B cell (primary cell): ENCODE measurements at regions not wholly inside any gene's neighbourhood (a gene's known extent, or its start where the extent isn't known, plus 50 kb on each side); places are given as distances from the start of the nearest gene placed in this dataset.

Experiments
- ATAC-seq: fragments of 200-7000 bp; cut with Tn5 transposase; one replicate; pipeline ENCODE4 v1.10.0; 2021; ENCODE audit warnings: low read depth, mild to moderate bottlenecking, moderate number of reproducible peaks, moderate library complexity
- CTCF ChIA-PET: fragments of 350-600 bp; sonication (Branson Sonifier 250); formaldehyde crosslinking; loops from one replicate; lab custom pipeline; 2021; ENCODE audit warnings: antibody characterized with exemption, inconsistent platforms; lab: Charles Lee
- POLR2A ChIA-PET: fragments of 350-600 bp; sonication (Branson Sonifier 250); formaldehyde crosslinking; loops from one replicate; lab custom pipeline; 2021; ENCODE audit warnings: antibody characterized with exemption; lab: Charles Lee
- DNase-seq: peaks from one replicate; pipeline ENCODE4 v3.0.0; 2013
- H2AFZ ChIP-seq: 2 replicates; pipeline ENCODE4 v1.6.1; 2012; ENCODE audit warnings: mild to moderate bottlenecking, low read depth, low read length; ENCODE audit not compliant: insufficient read depth, poor library complexity, severe bottlenecking
- H3K27ac ChIP-seq, 2 donors: 1 replicate in 1 of 2; 2 replicates in 1 of 2; pipeline ENCODE4 v1.5.1; 2012 to 2013; ENCODE audit warnings: low read length in 2 of 2, mild to moderate bottlenecking in 2 of 2, moderate library complexity in 1 of 2
- H3K27me3 ChIP-seq, 4 experiments: fragments of 200-600 bp in 1 of 4; sonication (generic) in 1 of 4; replicated peaks in 1 of 4; 1 replicate in 2 of 4; 2 replicates in 2 of 4; pipeline versions ENCODE4 v1.6.1 to v1.7.0; 2013 to 2016; ENCODE audit warnings: low read length in 3 of 4, mild to moderate bottlenecking in 2 of 4, mixed read lengths in 1 of 4, moderate library complexity in 1 of 4; ENCODE audit not compliant: insufficient read depth in 4 of 4, control insufficient read depth in 3 of 4; ENCODE audit errors: control extremely low read depth in 1 of 4
- H3K36me3 ChIP-seq, 2 experiments: replicated peaks in 1 of 2; 1 replicate in 1 of 2; 2 replicates in 1 of 2; pipeline versions ENCODE4 v1.6.1 to v1.7.1; 2013; ENCODE audit warnings: low read length in 1 of 2; ENCODE audit not compliant: insufficient read depth in 2 of 2, control insufficient read depth in 1 of 2; ENCODE audit errors: control extremely low read depth in 1 of 2, extremely low read depth in 1 of 2
- H3K4me1 ChIP-seq, 2 donors: fragments of 200-600 bp in 1 of 2; sonication (generic) in 1 of 2; 1 replicate in 1 of 2; 2 replicates in 1 of 2; pipeline versions ENCODE4 v1.5.1 to v1.6.1; 2013 to 2017; ENCODE audit warnings: low read length in 2 of 2; ENCODE audit not compliant: control insufficient read depth in 2 of 2, insufficient read depth in 2 of 2
- H3K4me2 ChIP-seq: replicated peaks from 2 replicates; pipeline ENCODE3; 2012; ENCODE audit warnings: mild to moderate bottlenecking, low read depth, low read length; ENCODE audit not compliant: poor library complexity, severe bottlenecking
- H3K4me3 ChIP-seq, 5 experiments: fragments of 200-600 bp in 1 of 5; sonication (generic) in 1 of 5; 1 replicate in 3 of 5; 2 replicates in 2 of 5; pipeline versions ENCODE4 v1.5.1 to v1.7.0; 2011 to 2016; ENCODE audit warnings: low read length in 4 of 5, mild to moderate bottlenecking in 4 of 5, low read depth in 2 of 5, control low read depth in 1 of 5, moderate library complexity in 1 of 5; ENCODE audit not compliant: insufficient read depth in 1 of 5; ENCODE audit errors: control extremely low read depth in 1 of 5, extremely low read depth in 1 of 5
- H3K79me2 ChIP-seq: fragments of 200-600 bp; sonication (generic); one replicate; pipeline ENCODE4 v1.6.0; 2016; ENCODE audit warnings: low read length; ENCODE audit not compliant: control insufficient read depth, insufficient read depth
- H3K9ac ChIP-seq: fragments of 200-600 bp; sonication (generic); 2 replicates; pipeline ENCODE4 v1.6.1; 2017; ENCODE audit warnings: mild to moderate bottlenecking, low read length, moderate library complexity
- H3K9me3 ChIP-seq, 3 donors: one replicate each; pipeline versions ENCODE4 v1.6.1 to v1.7.1; 2013; ENCODE audit warnings: low read length in 2 of 3; ENCODE audit not compliant: control insufficient read depth in 2 of 3, insufficient read depth in 1 of 3; ENCODE audit errors: control extremely low read depth in 1 of 3
- H4K20me1 ChIP-seq: 2 replicates; pipeline ENCODE4 v1.6.0; 2012; ENCODE audit warnings: mild to moderate bottlenecking, low read length; ENCODE audit not compliant: insufficient read depth, control insufficient read depth, poor library complexity, severe bottlenecking
- H3K27ac Mint-ChIP-seq: one replicate; pipeline ENCODE4 v1.8.0; 2021; ENCODE audit warnings: mixed read lengths
- H3K27me3 Mint-ChIP-seq: one replicate; pipeline ENCODE4 v1.8.0; 2021; ENCODE audit warnings: mixed read lengths
- H3K4me1 Mint-ChIP-seq: one replicate; pipeline ENCODE4 v1.8.0; 2021; ENCODE audit warnings: mixed read lengths
- H3K4me3 Mint-ChIP-seq: one replicate; pipeline ENCODE4 v1.8.0; 2021; ENCODE audit warnings: mixed read lengths
- H3K9me3 Mint-ChIP-seq: one replicate; pipeline ENCODE4 v1.8.0; 2022; ENCODE audit warnings: mixed read lengths; ENCODE audit not compliant: insufficient read depth
- CTCF ChIP-seq: fragments of 200-600 bp; IDR thresholded peaks from one replicate; pipeline ENCODE4 v1.8.0; 2022; ENCODE audit warnings: antibody characterized with exemption, mild to moderate bottlenecking
- EZH2 ChIP-seq: IDR thresholded peaks from 2 replicates; pipeline ENCODE4 v1.6.1; 2012; ENCODE audit warnings: borderline replicate concordance, low read depth, mild to moderate bottlenecking, moderate library complexity, low read length; ENCODE audit not compliant: insufficient read depth, poor library complexity, severe bottlenecking
- WGBS: methylation state at CpG from one replicate; pipeline ENCODE4 v1.1.5; 2013; ENCODE audit warnings: missing lambda C conversion rate; ENCODE audit not compliant: insufficient coverage; 5-methylcytosine and 5-hydroxymethylcytosine counted together
- intact Hi-C: fragments of 100-400 bp; cut with micrococcal nuclease; formaldehyde crosslinking; loops from one replicate; pipeline ENCODE4 v1.10.0; 2022

GRCh38 chr13:40028446-40028845, 373.0 kb downstream of the COG6 start:
- ATAC-seq (no peak), DNase-seq (no peak)
- intact Hi-C loops = no loop called here
- Mint-ChIP-seq H3K9me3 (no peaks in the 10 kb centered on the region), H3K4me1 (peaks cover 12% of the 10 kb centered on the region), H3K4me3 (no peak overlapping the region), H3K27ac (no peak overlapping the region), H3K27me3 (peaks cover 6% of the 10 kb centered on the region)
- no peak overlapping the region for H3K4me3 ChIP-seq
- no peak overlapping the region for H3K4me2 ChIP-seq
- H2AFZ ChIP-seq = no peak overlapping the region
- no peak overlapping the region for H3K9ac ChIP-seq
- no peaks in the 10 kb centered on the region for H3K9me3 ChIP-seq
- no peak overlapping the region for H3K27ac ChIP-seq
- no peaks in the 10 kb centered on the region for H3K79me2 ChIP-seq
- ChIA-PET POLR2A (no interaction called here), CTCF (interaction anchor here (0.6 kb wide), 2 partner anchors 230 to 1204 kb away, joined by 3 read pairs; no protein-coding TSS in a partner anchor)
- peaks cover 17% of the 10 kb centered on the region in 2 donors for H3K4me1 ChIP-seq
- WGBS = no CpG with 5 or more reads among the region's 2 CpGs
- no peak for TF ChIP-seq EZH2
- TF ChIP-seq CTCF = no peak
- no peaks in the 10 kb centered on the region for H3K36me3 ChIP-seq
- H3K27me3 ChIP-seq = peaks cover 0 to 4% (median 0%) of the 10 kb centered on the region in 4 experiments
- H4K20me1 ChIP-seq = no peaks in the 10 kb centered on the region

GRCh38 chr13:40031031-40031430, 375.6 kb downstream of the COG6 start:
- WGBS = 51% methylated on average over 4 of the region's 4 CpGs
- no peaks in the 10 kb centered on the region for H4K20me1 ChIP-seq
- H3K4me1 ChIP-seq = peaks cover 15% of the 10 kb centered on the region in 2 donors
- ChIA-PET CTCF (no interaction called here), POLR2A (no interaction called here)
- no peak for DNase-seq
- H2AFZ ChIP-seq = no peak overlapping the region
- H3K27ac ChIP-seq = no peak overlapping the region
- H3K27me3 ChIP-seq = peaks cover 0 to 4% (median 0%) of the 10 kb centered on the region in 4 experiments
- no peak overlapping the region for H3K4me2 ChIP-seq
- intact Hi-C loops = no loop called here
- no peak overlapping the region for H3K27ac Mint-ChIP-seq
- H3K27me3 Mint-ChIP-seq = peaks cover 6% of the 10 kb centered on the region
- H3K36me3 ChIP-seq = no peaks in the 10 kb centered on the region
- no peak overlapping the region for H3K9ac ChIP-seq
- no peak overlapping the region for H3K4me3 ChIP-seq
- no peak for ATAC-seq
- H3K9me3 ChIP-seq = no peaks in the 10 kb centered on the region
- TF ChIP-seq EZH2 (no peak), CTCF (no peak)
- H3K79me2 ChIP-seq = no peaks in the 10 kb centered on the region
- H3K4me3 Mint-ChIP-seq = no peak overlapping the region
- peaks cover 10% of the 10 kb centered on the region for H3K4me1 Mint-ChIP-seq
- no peaks in the 10 kb centered on the region for H3K9me3 Mint-ChIP-seq
